G401 (cell line): ENCODE measurements at regions not wholly inside any gene's neighbourhood (a gene's known extent, or its start where the extent isn't known, plus 50 kb on each side); places are given as distances from the start of the nearest gene placed in this dataset.

ENCODE experiments used
- DNase-seq: peaks from one replicate; pipeline ENCODE4 v3.0.0-alpha.2; 2015; ENCODE audit warnings: low spot score
- in situ Hi-C: cut with HindIII; loops from 2 replicates; pipeline ENCODE4 v1.10.0; 2016; ENCODE audit warnings: low sequenced_read_pairs, mixed read lengths

GRCh38 chr6:2296781-2297180, 51.4 kb upstream of the GMDS start:
- in situ Hi-C loops = no loop called here
- DNase-seq = no peak
